Colonic mucosa (tissue), 4 donors: ENCODE measurements at regions not wholly inside any gene's neighbourhood (a gene's known extent, or its start where the extent isn't known, plus 50 kb on each side); places are given as distances from the start of the nearest gene placed in this dataset.

ENCODE experiments used
- DNase-seq: peaks from one replicate; pipeline ENCODE4 v3.0.0-alpha.2; 2020
- H3K27ac ChIP-seq: fragments of 200-600 bp; one replicate; pipeline ENCODE4 v1.8.0; 2021
- H3K27me3 ChIP-seq: fragments of 200-600 bp; one replicate; pipeline ENCODE4 v1.8.0; 2021
- H3K36me3 ChIP-seq: fragments of 200-600 bp; one replicate; pipeline ENCODE4 v1.8.0; 2021
- H3K4me1 ChIP-seq: fragments of 200-600 bp; one replicate; pipeline ENCODE4 v1.8.0; 2021; ENCODE audit warnings: mild to moderate bottlenecking
- H3K4me3 ChIP-seq: fragments of 200-600 bp; one replicate; pipeline ENCODE4 v1.8.0; 2021
- H3K9ac ChIP-seq, 2 donors: one replicate each; pipeline ENCODE4 v1.7.0; 2013; ENCODE audit warnings: control low read depth in 2 of 2, low read depth in 2 of 2, low read length in 2 of 2
- H3K9me3 ChIP-seq: fragments of 200-600 bp; one replicate; pipeline ENCODE4 v1.8.0; 2021
- CTCF ChIP-seq: fragments of 200-600 bp; IDR thresholded peaks from one replicate; pipeline ENCODE4 v1.8.0; 2022; ENCODE audit warnings: antibody characterized with exemption, mild to moderate bottlenecking
- intact Hi-C: fragments of 100-400 bp; cut with DNase I; formaldehyde crosslinking; loops from one replicate; pipeline ENCODE4 v1.14.1; 2022
- donor health status: healthy.
- donor health status: DM: no; HTN: no; CAD: no.
- donor health status: DM: no; HTN: no; CAD: no.

- no peaks in the 10 kb centered on the region for H3K27me3 ChIP-seq
- intact Hi-C loops = no loop called here
- no peak for TF ChIP-seq CTCF
- no peak overlapping the region for H3K9ac ChIP-seq
- no peak for DNase-seq
- no peak overlapping the region for H3K4me3 ChIP-seq
- no peaks in the 10 kb centered on the region for H3K9me3 ChIP-seq
- H3K27ac ChIP-seq = no peak overlapping the region
- H3K36me3 ChIP-seq = no peaks in the 10 kb centered on the region
- no peaks in the 10 kb centered on the region for H3K4me1 ChIP-seq
Observed at GRCh38 chr3:83216919-83217594, 1455.6 kb upstream of the GBE1 start.

DNA sequence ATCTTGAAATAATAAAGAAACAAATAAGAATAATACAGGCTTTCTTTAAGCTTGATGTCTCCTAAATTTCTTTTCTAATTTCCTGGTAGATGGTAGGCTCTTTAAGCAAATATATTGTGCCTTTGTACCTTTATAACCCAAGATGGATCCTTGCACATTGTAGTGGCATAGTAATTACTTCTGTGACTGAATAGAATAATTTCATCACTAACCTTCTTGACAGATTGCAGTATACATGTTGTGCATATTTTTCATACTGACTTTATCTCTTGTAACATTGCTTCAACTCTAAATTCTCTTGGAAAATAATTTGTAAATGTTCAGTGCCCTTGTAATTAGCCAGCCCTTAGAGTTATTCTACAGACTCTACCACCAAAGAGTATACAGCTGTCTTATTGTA, 1433.8 kb upstream of the GBE1 start:
- H3K9ac ChIP-seq = no peak overlapping the region
- TF ChIP-seq CTCF = no peak
- no peaks in the 10 kb centered on the region for H3K36me3 ChIP-seq
- no peak overlapping the region for H3K4me3 ChIP-seq
- H3K27ac ChIP-seq = no peak overlapping the region
- no peaks in the 10 kb centered on the region for H3K4me1 ChIP-seq
- intact Hi-C loops = no loop called here
- no peaks in the 10 kb centered on the region for H3K9me3 ChIP-seq
- no peak for DNase-seq
- no peaks in the 10 kb centered on the region for H3K27me3 ChIP-seq

- no peak for DNase-seq
- Histone ChIP-seq H3K9me3 (no peaks in the 10 kb centered on the region), H3K36me3 (no peaks in the 10 kb centered on the region)
Observed at GRCh38 chr3:83193526-83193925, 1432.1 kb upstream of the GBE1 start.

GRCh38 chr3:83189634-83190033, 1428.2 kb upstream of the GBE1 start:
- H3K36me3 ChIP-seq = no peaks in the 10 kb centered on the region
- H3K4me3 ChIP-seq = no peak overlapping the region
- no peaks in the 10 kb centered on the region for H3K9me3 ChIP-seq
- no peak overlapping the region for H3K27ac ChIP-seq
- no peaks in the 10 kb centered on the region for H3K4me1 ChIP-seq
- DNase-seq = no peak
- H3K9ac ChIP-seq = no peak overlapping the region
- H3K27me3 ChIP-seq = no peaks in the 10 kb centered on the region
- TF ChIP-seq CTCF = no peak
- intact Hi-C loops = no loop called here

More at GRCh38 chr3:83193526-83193925, 1432.1 kb upstream of the GBE1 start:
- Histone ChIP-seq H3K27me3 (no peaks in the 10 kb centered on the region), H3K4me3 (no peak overlapping the region), H3K9ac (no peak overlapping the region), H3K27ac (no peak overlapping the region), H3K4me1 (no peaks in the 10 kb centered on the region)
- no peak for TF ChIP-seq CTCF
- intact Hi-C loops = no loop called here

- DNase-seq = no peak
- Histone ChIP-seq H3K36me3 (no peaks in the 10 kb centered on the region), H3K27me3 (no peaks in the 10 kb centered on the region), H3K27ac (no peak overlapping the region), H3K4me3 (no peak overlapping the region), H3K9me3 (no peaks in the 10 kb centered on the region), H3K4me1 (no peaks in the 10 kb centered on the region), H3K9ac (no peak overlapping the region)
- intact Hi-C loops = no loop called here
- no peak for TF ChIP-seq CTCF
Observed at GRCh38 chr3:83169473-83169872, 1408.0 kb upstream of the GBE1 start.
